ENCODE measurements at regions not wholly inside any gene's neighbourhood (a gene's known extent, or its start where the extent isn't known, plus 50 kb on each side); places are given as distances from the start of the nearest gene placed in this dataset.

DNA sequence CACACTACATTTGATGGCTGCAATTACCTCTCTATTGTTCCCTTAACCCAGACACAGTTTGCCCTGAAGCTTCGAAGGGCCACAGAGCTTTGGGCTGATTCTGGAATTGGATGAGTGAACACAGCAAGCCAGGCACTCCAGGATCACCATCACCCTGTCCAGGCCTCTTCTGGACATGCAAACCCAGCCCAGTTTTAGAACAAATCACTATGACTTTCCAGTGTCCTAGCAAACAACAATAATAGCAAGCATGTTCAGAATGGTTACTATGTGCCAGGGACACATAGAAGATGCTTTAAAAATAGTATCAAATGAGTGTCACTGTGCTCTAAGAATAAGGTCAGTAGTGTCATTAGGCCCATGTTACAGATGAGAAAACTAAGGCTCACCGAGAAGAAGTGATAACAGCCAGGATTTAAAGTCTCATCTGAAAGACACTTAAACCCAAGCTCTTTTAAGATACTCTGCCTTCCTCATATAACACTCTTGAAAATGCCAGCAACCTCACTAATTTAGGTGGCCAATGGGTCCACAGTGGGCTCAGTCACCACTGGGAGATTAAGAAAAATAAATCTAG, 191.7 kb upstream of the STK17B start:
- no peak for DNase-seq

DNA sequence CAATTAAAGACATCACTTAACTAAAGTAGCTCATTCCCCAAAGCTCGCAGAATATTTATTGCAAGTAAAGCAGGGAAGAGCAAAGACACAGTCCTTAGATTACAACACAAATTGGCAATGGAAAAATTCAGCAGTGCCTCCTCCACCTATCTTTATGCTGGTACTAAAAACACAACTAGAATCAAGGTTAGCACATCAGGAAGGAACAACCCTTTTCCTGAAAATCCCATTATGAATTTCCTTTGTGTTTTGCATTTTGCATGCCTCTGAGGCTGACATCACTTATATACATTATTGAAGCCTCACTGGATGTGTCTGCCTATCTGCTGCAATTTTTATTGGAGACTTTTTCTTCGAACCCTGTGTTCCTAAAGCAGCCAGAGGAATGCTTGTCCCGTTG, 193.8 kb upstream of the STK17B start:
- DNase-seq: no peak

DNA sequence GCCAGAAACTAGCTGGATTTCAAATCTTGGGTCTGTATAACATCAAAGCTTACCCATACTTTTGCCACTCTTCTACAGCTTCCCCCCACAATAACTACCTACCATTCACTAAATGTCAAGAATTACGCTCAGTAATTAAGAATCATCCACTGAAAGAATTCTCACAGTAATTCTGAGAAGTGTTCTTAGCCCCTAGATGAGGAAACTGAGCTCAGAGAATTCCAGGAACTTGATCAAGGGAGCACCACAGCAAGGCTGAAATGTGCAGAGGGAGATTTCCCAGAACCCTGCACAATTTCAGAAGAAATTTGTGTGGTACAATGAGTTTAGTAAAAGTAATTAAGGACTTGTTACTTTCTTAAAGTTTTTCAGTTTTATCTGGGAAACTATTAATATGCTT, 194.5 kb upstream of the STK17B start:
- no peak for DNase-seq

DNA sequence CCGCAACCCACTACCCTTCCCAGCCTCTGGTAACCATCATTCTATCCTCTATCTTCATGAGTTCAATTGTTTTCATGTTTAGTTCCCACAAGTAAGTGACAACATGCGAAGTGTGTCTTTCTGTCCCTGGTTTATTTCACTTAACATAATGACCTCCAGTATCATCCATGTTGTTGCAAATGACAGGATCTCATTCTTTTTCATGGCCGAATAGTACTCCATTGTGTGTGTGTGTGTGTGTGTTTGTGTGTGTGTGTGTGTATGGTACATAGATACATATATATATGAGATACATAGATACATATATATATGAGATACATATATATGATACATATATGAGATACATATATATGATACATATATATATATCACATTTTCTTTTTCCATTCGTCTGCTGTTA, 196.3 kb upstream of the STK17B start:
- no peak for DNase-seq

DNA sequence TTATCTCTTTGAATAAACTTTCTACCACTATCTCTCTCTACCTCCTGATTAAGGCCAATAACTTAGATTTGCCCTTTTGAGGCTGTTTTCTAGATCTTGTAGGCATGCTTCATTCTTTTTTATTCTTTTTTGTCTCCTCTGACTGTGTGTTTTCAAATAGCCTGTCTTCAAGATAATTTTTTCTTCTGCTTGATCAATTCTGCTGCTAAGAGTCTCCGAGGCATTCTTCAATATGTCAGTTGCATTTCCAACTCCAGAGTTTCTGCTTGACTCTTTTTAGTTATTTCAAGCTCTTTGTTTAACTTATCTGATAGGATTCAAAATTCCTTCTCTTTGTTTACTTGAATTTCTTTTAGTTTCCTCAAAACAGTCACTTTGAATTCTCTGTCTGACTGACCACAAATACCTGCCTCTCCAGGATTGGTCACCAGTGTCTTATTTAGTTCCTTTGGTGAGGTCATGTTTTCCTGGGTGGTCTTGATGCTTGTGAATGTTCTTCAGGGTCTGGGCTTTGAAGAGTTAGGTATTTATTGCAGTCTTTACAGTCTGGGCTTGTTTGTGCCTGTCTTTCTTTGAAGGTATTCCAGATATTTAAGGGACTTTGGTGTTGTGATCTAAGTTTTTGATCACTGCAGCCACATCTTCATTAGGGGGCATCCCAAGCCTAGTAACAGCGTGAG, 197.3 kb upstream of the STK17B start:
- DNase-seq: no peak

DNA sequence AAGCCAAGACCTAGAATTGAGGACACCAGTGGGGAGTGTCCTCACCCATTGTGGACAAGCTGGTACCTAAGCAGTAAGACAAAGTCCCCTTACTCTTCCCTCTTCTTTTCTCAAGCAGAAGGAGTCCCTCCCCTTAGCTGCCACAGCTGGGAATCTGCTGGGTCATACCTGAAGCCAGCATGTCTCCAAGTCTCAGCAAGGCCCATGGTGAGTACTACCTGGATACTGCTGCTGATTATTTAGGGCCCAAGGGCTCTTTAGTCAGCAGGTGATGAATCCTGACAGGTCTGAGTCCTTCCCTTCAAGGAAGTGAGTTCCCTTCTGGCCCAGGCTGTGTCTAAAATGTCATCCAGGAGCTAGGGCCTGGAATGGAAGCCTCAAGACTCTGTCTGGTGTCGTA, 198.6 kb upstream of the STK17B start:
- no peak for DNase-seq

DNA sequence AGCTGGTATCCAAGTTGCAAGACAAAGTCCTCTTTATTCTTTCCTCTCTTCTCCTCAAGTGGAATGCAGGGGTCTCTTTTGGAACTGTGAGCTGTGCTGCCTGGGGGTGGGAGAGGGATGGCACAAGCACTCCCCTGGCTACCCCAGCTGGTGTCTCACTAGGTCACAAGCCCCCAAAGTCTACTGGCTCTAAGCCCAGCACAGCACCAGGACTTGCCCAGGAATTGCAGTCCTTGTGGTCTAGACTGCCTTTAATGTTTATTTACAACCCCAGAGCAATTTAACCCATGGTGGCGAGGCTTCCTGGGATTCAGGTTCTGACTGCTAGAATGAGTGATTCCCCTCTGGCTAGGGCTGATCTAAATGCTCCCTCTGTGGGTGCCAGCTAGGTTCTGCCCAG, 199.0 kb upstream of the STK17B start:
- no peak for DNase-seq

DNA sequence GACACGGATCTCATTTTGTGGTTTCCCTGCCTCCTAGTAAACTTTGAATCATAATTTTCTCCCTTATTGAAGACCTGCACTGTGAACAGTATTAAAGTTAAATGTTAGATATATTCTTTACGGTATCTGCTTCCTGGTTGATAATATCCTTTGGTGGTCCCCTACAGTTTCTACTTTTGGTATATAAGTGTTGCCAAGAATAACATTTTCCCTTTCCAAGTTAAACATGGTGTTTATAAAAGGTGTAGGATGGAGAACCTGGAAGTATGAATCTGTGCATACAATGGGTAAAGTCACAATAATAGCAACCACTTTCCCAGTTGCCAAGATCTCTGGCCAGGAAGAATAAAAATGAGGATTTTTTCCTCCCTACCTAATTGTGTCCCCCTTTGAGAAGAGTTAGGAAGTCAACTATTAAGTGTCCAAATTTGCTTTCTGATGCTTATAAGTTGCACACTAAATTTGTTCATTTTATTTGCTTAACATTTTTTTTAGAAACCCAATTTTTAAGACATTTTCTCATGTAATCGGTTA, 201.0 kb upstream of the STK17B start:
- no peak for DNase-seq

DNA sequence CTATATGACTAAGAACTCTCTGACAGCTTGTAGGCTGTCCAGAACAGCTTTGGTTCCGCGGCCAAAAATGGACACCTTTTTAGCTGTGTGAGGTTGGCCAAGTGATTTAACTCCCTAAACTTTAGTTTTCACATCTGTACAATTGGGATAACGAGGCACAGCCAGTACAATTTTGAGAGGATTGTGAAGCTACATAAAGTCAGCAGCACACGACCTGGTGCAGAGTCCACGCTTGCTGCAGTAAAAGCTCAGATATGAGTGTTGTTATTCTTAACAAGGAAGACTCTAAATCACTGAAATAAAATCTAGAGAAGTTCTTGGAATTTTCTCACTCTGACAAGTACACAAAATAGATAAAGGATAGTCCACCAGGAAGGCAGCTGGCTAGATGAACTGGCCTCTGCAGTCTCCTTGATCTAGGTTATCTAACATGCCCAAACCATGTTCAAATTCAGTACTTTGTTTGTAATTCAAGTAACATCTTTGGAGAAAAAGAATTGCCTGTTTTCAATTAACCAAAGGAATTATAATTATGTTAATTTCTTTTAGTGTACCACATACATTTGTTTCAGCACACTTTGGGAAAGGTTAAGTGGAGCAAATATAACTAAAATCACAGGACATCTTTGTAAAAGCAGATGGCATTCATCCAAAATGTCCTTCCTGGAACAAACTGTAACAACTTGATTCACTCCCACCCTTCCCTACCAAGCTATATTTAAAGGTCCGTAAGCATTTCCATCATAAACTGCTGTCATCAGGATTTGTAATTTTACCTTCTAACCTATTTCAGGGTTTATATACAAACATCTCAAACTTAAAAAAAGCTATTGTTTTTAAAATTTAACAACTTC, 201.7 kb upstream of the STK17B start:
- no peak for DNase-seq

DNA sequence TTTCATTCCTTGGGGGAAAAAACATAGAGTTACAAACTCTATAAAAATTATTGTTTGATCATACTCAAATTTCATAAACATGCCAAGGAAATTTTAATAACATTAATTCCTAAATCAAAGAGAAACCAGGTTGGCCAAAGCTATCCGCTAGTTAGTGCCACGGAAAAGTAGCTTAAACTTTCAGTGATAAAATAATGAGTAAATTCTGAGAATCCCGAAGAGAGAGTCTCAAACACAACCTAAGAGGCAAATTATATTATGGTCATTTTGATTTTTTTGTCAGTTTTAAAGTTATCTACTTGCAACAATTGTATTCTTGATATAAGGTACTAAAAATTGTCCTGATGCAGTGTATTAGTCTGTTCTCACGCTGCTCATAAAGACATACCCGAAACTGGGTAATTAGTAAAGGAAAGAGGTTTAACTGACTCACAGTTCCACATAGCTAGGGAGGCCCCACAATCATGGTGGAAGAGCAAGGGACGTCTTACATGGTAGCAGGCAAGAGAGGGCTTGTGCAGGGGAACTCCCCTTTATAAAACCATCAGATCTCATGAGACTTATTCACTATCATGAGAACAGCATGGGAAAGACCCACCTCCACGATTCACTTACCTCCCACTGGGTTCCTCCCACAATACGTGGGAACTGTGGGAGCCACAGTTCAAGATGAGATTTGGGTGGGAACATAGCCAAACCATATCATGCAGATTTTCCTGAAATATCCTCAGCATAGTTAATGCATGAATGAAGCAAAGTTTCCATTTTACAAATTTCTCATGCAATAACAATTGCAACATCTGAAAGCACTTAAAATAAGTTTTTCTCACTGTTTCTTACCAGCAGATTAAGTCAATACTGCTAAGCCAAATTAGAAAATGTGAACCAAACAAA, 205.9 kb upstream of the STK17B start:
- DNase-seq: no peak

DNA sequence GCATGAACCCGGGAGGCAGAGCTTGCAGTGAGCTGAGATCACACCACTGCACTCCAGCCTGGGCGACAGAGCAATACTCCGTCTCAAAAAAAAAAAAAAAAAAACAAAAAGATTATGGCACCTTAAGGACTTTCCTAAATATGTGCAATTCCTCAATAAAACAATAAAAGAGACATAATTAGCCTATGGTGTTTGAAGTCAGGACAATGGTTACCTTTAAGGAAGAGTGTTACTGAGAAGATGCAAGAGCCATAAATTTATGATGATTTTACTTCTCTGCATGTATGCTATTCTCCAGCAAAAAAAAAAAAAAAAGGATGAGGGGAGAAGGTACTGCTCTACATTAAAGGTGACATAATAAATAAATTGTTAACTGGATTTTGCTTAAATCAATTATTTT, 208.2 kb upstream of the STK17B start:
- no peak for DNase-seq

DNA sequence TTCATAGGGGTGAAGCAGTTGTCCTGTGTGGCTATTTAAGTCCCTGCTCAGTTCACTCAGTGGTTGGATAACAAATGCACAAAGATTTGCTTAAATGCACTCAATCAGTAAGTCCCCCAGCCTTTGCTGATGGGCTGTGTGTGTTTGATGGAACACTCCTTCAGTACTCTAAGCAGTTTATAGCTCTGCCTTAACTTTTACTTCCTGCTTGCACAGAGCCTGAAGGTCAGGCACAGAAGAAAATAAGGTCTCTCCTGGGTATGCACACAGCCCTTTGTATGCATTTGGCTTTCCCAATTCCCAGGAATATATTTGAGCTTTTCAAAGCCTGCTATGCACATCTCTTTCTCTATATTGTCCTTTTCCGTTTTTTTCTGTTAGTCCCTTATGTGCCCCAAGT, 208.7 kb upstream of the STK17B start:
- no peak for DNase-seq

DNA sequence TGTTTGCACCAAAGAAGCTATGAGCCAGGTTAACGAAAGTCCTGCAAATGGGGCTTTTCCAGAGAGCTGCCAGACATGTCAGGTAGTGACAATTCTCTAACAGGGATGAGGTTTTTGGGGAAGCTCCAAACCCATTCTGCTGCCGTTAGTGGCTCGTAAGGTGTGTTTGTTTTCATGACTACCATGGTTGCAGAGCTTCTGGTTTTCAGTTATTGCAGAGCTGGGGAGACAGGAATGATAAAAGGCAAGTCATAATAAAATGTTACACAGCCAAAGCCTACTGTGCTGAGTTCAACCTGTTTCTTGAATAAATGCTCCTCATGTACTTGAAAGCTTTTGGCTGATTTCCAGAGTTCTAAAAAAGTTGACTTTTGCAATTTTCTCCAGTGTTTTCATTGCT, 209.2 kb upstream of the STK17B start:
- no peak for DNase-seq

DNA sequence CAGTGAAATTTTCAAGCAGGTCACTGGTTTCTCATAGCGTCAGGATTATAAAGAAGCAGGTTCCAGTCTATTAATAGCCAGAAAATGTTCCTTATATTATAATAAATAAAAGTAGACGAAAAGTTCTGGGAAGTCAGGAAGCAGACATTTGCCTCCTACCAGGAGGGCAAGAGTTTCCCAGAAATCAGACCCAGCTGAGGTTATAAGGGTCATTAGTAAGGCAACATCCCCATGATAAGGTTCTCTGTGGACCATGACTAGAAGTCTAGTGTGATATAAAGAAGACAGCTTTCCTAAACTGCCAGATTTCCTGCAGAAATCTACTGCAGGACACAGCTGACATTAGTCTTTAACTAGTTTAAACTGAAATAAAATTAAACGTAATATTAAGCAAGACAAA, 210.1 kb upstream of the STK17B start:
- DNase-seq: no peak

DNA sequence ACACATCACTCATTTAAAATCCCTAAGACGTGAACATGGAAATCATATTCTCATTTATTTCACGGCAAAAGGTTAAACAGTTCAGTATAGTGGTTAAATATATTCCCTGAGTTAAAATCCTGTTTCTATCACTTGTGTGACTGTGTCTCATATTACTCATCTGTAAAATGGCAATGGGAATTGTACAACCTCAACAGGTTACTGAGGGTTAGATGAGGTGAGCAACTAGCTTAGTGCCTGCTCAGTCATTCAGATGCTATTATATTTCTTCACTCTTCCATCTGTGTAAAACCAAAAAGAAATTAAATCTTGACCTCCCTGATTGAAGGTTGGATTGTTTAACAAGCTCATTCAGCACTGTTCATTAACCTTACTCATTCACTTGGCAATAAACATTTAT, 212.4 kb upstream of the STK17B start:
- DNase-seq: no peak

DNA sequence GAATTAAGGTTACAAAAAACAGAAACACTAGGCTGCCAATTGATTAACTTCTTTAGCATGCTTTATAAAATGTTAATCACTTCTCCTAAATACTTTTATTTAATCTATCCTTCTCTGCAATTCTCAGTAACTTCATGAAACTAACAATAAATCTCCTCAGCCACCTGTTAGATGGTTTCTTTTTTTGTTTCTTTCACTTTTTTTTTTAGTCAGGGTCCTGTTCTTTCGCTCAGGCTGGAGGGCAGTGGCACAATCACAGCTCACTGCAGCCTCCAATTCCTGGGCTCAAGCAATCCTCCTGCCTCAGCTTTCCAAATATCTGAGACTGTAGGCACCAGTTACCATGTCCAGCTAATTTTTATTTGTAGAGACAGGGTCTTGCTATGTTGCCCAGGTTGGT, 213.4 kb upstream of the STK17B start:
- DNase-seq: no peak

DNA sequence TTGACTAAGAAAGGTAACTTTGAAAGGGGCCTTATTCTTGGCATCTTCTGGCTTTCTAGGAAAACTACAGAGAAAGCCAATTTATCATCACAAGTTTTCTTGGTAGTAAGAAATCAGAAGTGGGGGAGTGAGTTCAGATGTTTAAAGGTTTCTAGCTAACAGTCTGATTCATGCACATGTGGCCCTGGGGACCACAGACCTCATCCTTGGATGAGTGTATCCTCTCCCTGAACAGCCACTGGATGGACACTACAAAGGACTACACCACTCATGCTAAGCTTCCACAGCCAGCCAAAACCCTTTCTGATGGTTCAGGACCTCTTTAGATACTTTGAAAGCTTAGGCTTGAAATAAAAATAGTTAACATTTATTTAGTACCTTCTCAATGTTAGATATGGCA, 218.3 kb upstream of the STK17B start:
- DNase-seq: no peak

DNA sequence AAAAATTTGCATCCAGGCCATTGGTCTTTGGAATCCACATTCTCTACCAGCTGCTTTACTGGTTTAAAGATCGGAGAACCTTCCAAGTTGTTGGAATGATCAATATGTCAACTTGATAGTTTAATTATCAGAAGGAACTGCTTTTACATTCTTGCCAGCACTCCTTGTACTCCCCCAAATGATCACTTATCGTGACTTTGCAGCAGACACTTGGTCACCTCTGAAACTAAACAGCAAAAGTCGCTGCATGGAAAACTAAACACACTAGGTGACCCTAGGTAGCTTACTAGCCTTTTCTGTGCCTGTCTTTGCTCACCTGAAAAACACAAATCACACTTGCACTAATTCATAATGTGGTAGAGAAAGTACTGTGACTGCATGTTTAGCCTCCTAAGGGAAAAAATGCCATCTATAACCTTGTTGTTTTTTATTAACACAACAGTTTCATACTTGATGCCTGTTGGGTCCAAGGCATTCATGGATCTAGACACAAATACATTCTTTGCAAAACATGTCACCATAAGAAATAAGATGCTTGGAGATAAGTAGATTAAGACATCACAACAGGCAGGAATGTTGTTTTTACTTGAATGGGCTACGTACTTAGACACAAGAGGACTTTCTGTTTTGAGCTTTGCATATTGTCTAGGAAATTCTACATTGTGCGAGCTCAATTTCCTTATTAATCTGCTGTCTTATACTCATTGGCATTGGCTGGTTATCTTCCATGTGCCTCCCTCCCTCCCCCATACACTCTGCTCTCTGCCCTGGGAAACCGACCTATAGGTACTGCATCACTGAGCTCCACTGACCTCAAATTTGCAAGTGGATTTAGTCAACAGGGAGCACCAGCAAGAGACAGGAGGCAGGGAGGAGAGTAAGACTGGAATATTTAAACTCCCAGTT, 219.1 kb upstream of the STK17B start:
- DNase-seq: no peak

DNA sequence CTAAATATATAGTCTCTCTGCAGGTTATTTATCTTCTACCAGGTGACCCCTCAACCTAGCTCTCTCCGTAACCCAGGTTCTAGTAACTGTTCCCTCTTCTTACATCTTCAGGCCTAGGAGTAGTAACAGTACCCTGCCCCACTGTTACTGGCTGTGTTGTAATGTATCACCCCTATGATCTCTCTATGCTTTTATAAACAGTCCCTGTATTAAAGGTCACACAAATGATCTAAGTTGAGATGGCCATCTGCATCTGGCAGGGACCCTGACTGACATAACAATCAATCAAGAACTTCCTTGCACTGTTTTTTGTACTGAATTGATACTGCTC, 219.7 kb upstream of the STK17B start:
- DNase-seq: no peak

DNA sequence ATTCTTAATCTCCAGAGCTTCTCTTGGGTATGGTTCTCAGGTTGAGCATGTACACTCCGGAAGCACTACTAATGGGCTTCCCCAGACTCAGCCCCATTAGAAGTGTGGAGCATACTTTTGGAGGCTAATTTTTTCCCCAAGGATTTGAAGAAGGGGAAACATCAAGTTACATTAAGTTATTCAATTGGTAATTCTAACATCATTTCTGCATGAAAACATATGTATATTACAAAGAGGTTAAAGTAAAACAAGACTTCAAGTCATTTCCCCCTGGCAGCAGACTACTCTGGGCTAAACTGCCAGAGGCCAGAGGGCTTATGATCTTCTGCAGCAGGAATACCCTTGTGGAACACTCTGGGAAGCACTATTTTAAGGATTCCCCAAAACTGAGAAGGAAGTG, 227.7 kb upstream of the STK17B start:
- no peak for DNase-seq

DNA sequence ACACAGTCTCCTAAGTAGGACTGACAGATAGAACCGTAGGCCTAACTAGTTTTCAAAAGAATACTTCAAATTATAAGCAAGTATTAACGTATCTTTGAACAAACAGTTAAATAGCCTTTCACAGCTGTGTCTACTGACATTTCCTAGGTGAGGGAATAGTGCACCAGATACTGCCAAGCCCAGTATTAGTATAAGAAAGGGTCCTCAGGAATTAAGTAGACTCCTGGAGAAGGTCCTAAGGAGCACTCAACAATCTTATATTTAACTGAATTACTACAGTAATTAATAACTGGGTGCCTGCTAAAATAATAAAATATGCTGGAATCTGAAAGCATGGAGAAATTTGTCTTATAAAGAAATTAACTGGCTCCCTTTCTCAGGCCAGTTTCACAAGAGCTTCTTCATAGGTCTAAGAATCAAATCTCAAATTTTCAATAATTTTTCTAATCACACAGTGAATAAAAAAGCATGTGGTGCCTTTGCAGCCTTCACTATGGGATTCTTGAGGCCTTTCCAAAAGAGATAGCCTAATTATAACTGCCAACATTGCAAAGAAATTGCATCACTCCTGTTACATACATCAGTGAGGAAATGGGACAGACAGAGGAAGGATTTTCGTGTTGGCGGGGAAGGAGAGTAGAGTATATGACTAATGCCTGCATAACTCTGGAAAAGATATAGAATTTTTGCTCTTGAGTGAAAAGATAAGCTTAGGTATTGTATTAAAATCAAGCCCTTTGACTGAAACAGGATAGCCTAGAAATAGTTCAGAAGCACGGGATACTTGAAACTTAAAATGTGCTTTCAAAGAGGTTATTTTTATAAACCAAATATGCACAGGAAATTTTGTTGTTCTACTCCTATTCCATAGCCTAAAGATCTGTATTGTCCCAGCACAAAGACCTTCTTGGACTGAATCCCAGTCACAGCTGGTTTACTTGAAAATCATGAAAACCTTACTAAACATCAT, 228.6 kb upstream of the STK17B start:
- DNase-seq: no peak

Data from activated CD4-positive, CD25-positive, alpha-beta regulatory T cell (primary cell).